ENCODE measurements at regions not wholly inside any gene's neighbourhood (a gene's known extent, or its start where the extent isn't known, plus 50 kb on each side); places are given as distances from the start of the nearest gene placed in this dataset.

GRCh38 chr4:189081826-189082225 lies 858.8 kb upstream of the FRG1 start:
- Histone ChIP-seq H3K18ac (ENCODE audit: low read length) (no peak overlapping the region), H3K4me2 (ENCODE audit: insufficient read depth, low read length, poor library complexity, severe bottlenecking) (no peak overlapping the region), H3K4me3 (ENCODE audit: low read length in 2 of 2) (no peak overlapping the region), H3K9ac (ENCODE audit: low read depth, low read length, poor library complexity) (no peak overlapping the region), H4K91ac (ENCODE audit: low read depth, low read length, poor library complexity) (no peak overlapping the region), H3K4me1 (ENCODE audit: control insufficient read depth in 2 of 2, insufficient read depth in 1 of 2, low read depth in 1 of 2, low read length in 2 of 2) (peaks cover 0 to 2% of the 10 kb centered on the region in 2 donors), H2AFZ (ENCODE audit: low read length) (no peak overlapping the region), H3K27me3 (ENCODE audit: control insufficient read depth in 3 of 3, insufficient read depth in 3 of 3, low read depth in 1 of 3, low read length in 3 of 3) (no peaks in the 10 kb centered on the region), H3K14ac (ENCODE audit: low read length) (no peak overlapping the region), H2BK120ac (ENCODE audit: low read depth, low read length) (no peak overlapping the region), H3K23ac (ENCODE audit: low read depth, low read length, poor library complexity) (no peak overlapping the region), H2BK15ac (ENCODE audit: low read length) (no peak overlapping the region), H3K79me1 (ENCODE audit: low read depth, low read length) (no peaks in the 10 kb centered on the region), H4K8ac (ENCODE audit: low read depth, low read length) (no peak overlapping the region), H2AK5ac (ENCODE audit: low read depth, low read length) (no peak overlapping the region), H3K9me3 (replicated peaks in 1 of 2; ENCODE audit: control insufficient read depth in 2 of 2, insufficient read depth in 1 of 2, low read depth in 1 of 2, low read length in 2 of 2) (peaks cover 0 to 1% of the 10 kb centered on the region in 2 donors), H2BK12ac (ENCODE audit: low read length) (no peak overlapping the region), H2BK5ac (ENCODE audit: low read length) (no peak overlapping the region), H3K36me3 (replicated peaks in 1 of 2; ENCODE audit: control insufficient read depth in 2 of 2, insufficient read depth in 2 of 2, low read length in 2 of 2) (no peaks in the 10 kb centered on the region), H3K27ac (replicated peaks; ENCODE audit: low read length) (no peak overlapping the region), H3K4ac (ENCODE audit: low read length) (no peak overlapping the region)
- DNase-seq (ENCODE audit: low spot score) = no peak

DNA sequence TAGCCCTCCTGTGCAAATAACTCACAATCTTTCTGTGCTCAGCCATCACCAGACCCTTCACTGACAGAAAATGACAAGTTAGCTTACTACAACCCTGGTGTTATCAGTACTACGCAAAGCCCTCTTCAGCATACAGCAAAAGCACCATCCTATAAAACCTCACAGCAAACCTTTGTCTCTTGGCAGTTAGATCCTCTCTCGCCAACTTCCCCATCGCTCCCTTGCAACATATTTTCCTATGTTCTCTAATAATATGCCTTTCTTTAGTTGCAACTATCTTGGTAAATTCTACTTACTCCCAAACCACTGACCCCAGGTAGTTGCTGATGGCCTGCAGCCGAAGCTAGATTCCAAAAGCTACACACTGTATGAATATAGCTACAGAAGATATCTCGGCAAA lies 856.9 kb upstream of the FRG1 start:
- Histone ChIP-seq H3K36me3 (replicated peaks in 1 of 2; ENCODE audit: control insufficient read depth in 2 of 2, insufficient read depth in 2 of 2, low read length in 2 of 2) (no peaks in the 10 kb centered on the region), H2BK12ac (ENCODE audit: low read length) (no peak overlapping the region), H2AFZ (ENCODE audit: low read length) (no peak overlapping the region), H3K4me2 (ENCODE audit: insufficient read depth, low read length, poor library complexity, severe bottlenecking) (no peak overlapping the region), H3K9me3 (replicated peaks in 1 of 2; ENCODE audit: control insufficient read depth in 2 of 2, insufficient read depth in 1 of 2, low read depth in 1 of 2, low read length in 2 of 2) (peaks cover 0 to 1% of the 10 kb centered on the region in 2 donors), H2BK15ac (ENCODE audit: low read length) (no peak overlapping the region), H3K27ac (replicated peaks; ENCODE audit: low read length) (no peak overlapping the region), H3K4me3 (ENCODE audit: low read length in 2 of 2) (no peak overlapping the region), H3K79me1 (ENCODE audit: low read depth, low read length) (no peaks in the 10 kb centered on the region), H3K18ac (ENCODE audit: low read length) (no peak overlapping the region), H3K27me3 (ENCODE audit: control insufficient read depth in 3 of 3, insufficient read depth in 3 of 3, low read depth in 1 of 3, low read length in 3 of 3) (no peaks in the 10 kb centered on the region), H3K9ac (ENCODE audit: low read depth, low read length, poor library complexity) (no peak overlapping the region), H3K23ac (ENCODE audit: low read depth, low read length, poor library complexity) (no peak overlapping the region), H3K4me1 (ENCODE audit: control insufficient read depth in 2 of 2, insufficient read depth in 1 of 2, low read depth in 1 of 2, low read length in 2 of 2) (peaks cover 0 to 2% of the 10 kb centered on the region in 2 donors), H2BK5ac (ENCODE audit: low read length) (no peak overlapping the region), H4K91ac (ENCODE audit: low read depth, low read length, poor library complexity) (no peak overlapping the region), H2BK120ac (ENCODE audit: low read depth, low read length) (no peak overlapping the region), H4K8ac (ENCODE audit: low read depth, low read length) (no peak overlapping the region), H2AK5ac (ENCODE audit: low read depth, low read length) (no peak overlapping the region), H3K14ac (ENCODE audit: low read length) (no peak overlapping the region), H3K4ac (ENCODE audit: low read length) (no peak overlapping the region)
- no CpG with 5 or more reads among the region's 5 CpGs for WGBS, 2 donors (ENCODE audit: extremely low coverage in 2 of 2, insufficient read length in 2 of 2, insufficient replicate concordance in 1 of 2)
- no peak for DNase-seq (ENCODE audit: low spot score)

DNA sequence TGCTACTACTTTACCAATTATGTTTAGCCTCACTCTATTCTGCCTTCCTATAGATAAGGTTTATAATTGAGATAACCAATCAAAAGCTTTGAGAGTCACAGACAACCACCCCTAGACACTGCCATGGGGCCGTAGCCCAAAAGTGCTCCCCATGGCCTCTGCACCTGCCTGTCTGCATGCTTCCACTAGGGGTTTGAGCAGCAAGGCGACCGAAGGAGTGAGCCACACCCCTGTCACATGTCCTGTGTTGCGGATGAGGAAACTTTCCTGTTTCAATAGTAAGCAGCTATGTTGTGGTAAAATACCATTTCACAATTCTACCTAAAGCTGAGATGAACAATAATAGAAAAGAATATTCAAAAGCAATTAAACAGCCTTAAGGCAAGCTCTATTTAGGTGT lies 856.0 kb upstream of the FRG1 start:
- no peak overlapping the region for H3K27ac ChIP-seq (replicated peaks; ENCODE audit: low read length)
- no peak overlapping the region for H2BK15ac ChIP-seq (ENCODE audit: low read length)
- H3K14ac ChIP-seq (ENCODE audit: low read length) = no peak overlapping the region
- no peak for DNase-seq (ENCODE audit: low spot score)
- H2BK5ac ChIP-seq (ENCODE audit: low read length) = no peak overlapping the region
- H3K4ac ChIP-seq (ENCODE audit: low read length) = no peak overlapping the region
- no peak overlapping the region for H3K9ac ChIP-seq (ENCODE audit: low read depth, low read length, poor library complexity)
- H3K36me3 ChIP-seq (replicated peaks in 1 of 2; ENCODE audit: control insufficient read depth in 2 of 2, insufficient read depth in 2 of 2, low read length in 2 of 2) = no peaks in the 10 kb centered on the region
- H3K9me3 ChIP-seq (replicated peaks in 1 of 2; ENCODE audit: control insufficient read depth in 2 of 2, insufficient read depth in 1 of 2, low read depth in 1 of 2, low read length in 2 of 2) = peaks cover 0 to 1% of the 10 kb centered on the region in 2 donors
- no peak overlapping the region for H3K4me2 ChIP-seq (ENCODE audit: insufficient read depth, low read length, poor library complexity, severe bottlenecking)
- no CpG with 5 or more reads among the region's 4 CpGs for WGBS, 2 donors (ENCODE audit: extremely low coverage in 2 of 2, insufficient read length in 2 of 2, insufficient replicate concordance in 1 of 2)
- H3K4me3 ChIP-seq (ENCODE audit: low read length in 2 of 2) = no peak overlapping the region
- no peak overlapping the region for H3K23ac ChIP-seq (ENCODE audit: low read depth, low read length, poor library complexity)
- no peak overlapping the region for H3K18ac ChIP-seq (ENCODE audit: low read length)
- H3K79me1 ChIP-seq (ENCODE audit: low read depth, low read length) = no peaks in the 10 kb centered on the region
- H2BK12ac ChIP-seq (ENCODE audit: low read length) = no peak overlapping the region
- no peak overlapping the region for H2BK120ac ChIP-seq (ENCODE audit: low read depth, low read length)
- no peaks in the 10 kb centered on the region for H3K27me3 ChIP-seq (ENCODE audit: control insufficient read depth in 3 of 3, insufficient read depth in 3 of 3, low read depth in 1 of 3, low read length in 3 of 3)
- H4K91ac ChIP-seq (ENCODE audit: low read depth, low read length, poor library complexity) = no peak overlapping the region
- H2AK5ac ChIP-seq (ENCODE audit: low read depth, low read length) = no peak overlapping the region
- H4K8ac ChIP-seq (ENCODE audit: low read depth, low read length) = no peak overlapping the region
- H2AFZ ChIP-seq (ENCODE audit: low read length) = no peak overlapping the region
- H3K4me1 ChIP-seq (ENCODE audit: control insufficient read depth in 2 of 2, insufficient read depth in 1 of 2, low read depth in 1 of 2, low read length in 2 of 2) = peaks cover 0 to 2% of the 10 kb centered on the region in 2 donors

DNA sequence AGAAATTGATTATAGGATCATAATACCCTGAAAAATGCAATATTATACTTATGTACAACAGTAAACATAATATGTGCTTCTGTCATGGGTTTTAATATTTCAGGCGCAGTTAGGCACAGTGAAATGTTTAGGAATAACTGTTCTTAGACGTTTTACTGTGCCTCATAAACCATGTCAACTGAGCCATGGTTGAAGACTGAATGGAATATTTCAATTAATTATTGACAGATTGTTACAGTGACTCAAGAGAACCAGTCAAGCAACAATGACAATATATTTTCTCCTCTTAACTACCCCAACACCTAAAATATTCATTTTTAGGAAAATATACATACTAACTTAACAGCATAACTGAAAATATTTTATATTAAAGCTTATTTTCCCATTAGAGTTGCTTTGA lies 852.7 kb upstream of the FRG1 start:
- Histone ChIP-seq H3K79me1 (ENCODE audit: low read depth, low read length) (no peaks in the 10 kb centered on the region), H3K4me2 (ENCODE audit: insufficient read depth, low read length, poor library complexity, severe bottlenecking) (no peak overlapping the region), H2AFZ (ENCODE audit: low read length) (no peak overlapping the region), H3K23ac (ENCODE audit: low read depth, low read length, poor library complexity) (no peak overlapping the region), H2BK15ac (ENCODE audit: low read length) (no peak overlapping the region), H4K8ac (ENCODE audit: low read depth, low read length) (no peak overlapping the region), H3K36me3 (replicated peaks in 1 of 2; ENCODE audit: control insufficient read depth in 2 of 2, insufficient read depth in 2 of 2, low read length in 2 of 2) (no peaks in the 10 kb centered on the region), H3K9ac (ENCODE audit: low read depth, low read length, poor library complexity) (no peak overlapping the region), H3K4me1 (ENCODE audit: control insufficient read depth in 2 of 2, insufficient read depth in 1 of 2, low read depth in 1 of 2, low read length in 2 of 2) (peaks cover 0 to 2% of the 10 kb centered on the region in 2 donors), H3K27me3 (ENCODE audit: control insufficient read depth in 3 of 3, insufficient read depth in 3 of 3, low read depth in 1 of 3, low read length in 3 of 3) (no peaks in the 10 kb centered on the region), H3K4ac (ENCODE audit: low read length) (no peak overlapping the region), H3K18ac (ENCODE audit: low read length) (no peak overlapping the region), H2BK12ac (ENCODE audit: low read length) (no peak overlapping the region), H3K27ac (replicated peaks; ENCODE audit: low read length) (no peak overlapping the region), H2BK5ac (ENCODE audit: low read length) (no peak overlapping the region), H3K4me3 (ENCODE audit: low read length in 2 of 2) (no peak overlapping the region), H3K9me3 (replicated peaks in 1 of 2; ENCODE audit: control insufficient read depth in 2 of 2, insufficient read depth in 1 of 2, low read depth in 1 of 2, low read length in 2 of 2) (peaks cover 0 to 1% of the 10 kb centered on the region in 2 donors), H2AK5ac (ENCODE audit: low read depth, low read length) (no peak overlapping the region), H2BK120ac (ENCODE audit: low read depth, low read length) (no peak overlapping the region), H4K91ac (ENCODE audit: low read depth, low read length, poor library complexity) (no peak overlapping the region), H3K14ac (ENCODE audit: low read length) (no peak overlapping the region)
- DNase-seq (ENCODE audit: low spot score) = no peak
- WGBS, 2 donors (ENCODE audit: extremely low coverage in 2 of 2, insufficient read length in 2 of 2, insufficient replicate concordance in 1 of 2) = no CpG with 5 or more reads among the region's 2 CpGs

All from neuronal stem cell (in vitro differentiated cells).